CD4-positive, alpha-beta T cell (primary cell): ENCODE measurements at regions not wholly inside any gene's neighbourhood (a gene's known extent, or its start where the extent isn't known, plus 50 kb on each side); places are given as distances from the start of the nearest gene placed in this dataset.

ENCODE experiments used
- ATAC-seq: fragments of 200-7000 bp; cut with Tn5 transposase; one replicate; pipeline ENCODE4 v1.10.0; 2022; ENCODE audit warnings: mild to moderate bottlenecking; ENCODE audit not compliant: poor library complexity
- CTCF ChIA-PET: fragments of 350-600 bp; sonication (Branson Sonifier 250); formaldehyde crosslinking; loops from one replicate; lab custom pipeline; 2021; ENCODE audit warnings: antibody characterized with exemption, inconsistent platforms; lab: Charles Lee
- POLR2A ChIA-PET: fragments of 350-600 bp; sonication (Branson Sonifier 250); formaldehyde crosslinking; loops from one replicate; lab custom pipeline; 2021; ENCODE audit warnings: antibody characterized with exemption, inconsistent platforms; lab: Charles Lee
- DNase-seq, 14 experiments: peaks; one replicate each; pipeline ENCODE4 v3.0.0-alpha.2; 2013 to 2020; ENCODE audit warnings: mixed read lengths in 2 of 14
- H3K27ac ChIP-seq, 2 donors: one replicate each; pipeline versions ENCODE4 v1.5.1 to v1.7.0; 2013; ENCODE audit warnings: low read length in 2 of 2, low read depth in 1 of 2, mild to moderate bottlenecking in 1 of 2
- H3K27me3 ChIP-seq, 2 experiments: 1 replicate in 1 of 2; 2 replicates in 1 of 2; pipeline versions ENCODE4 v1.6.1 to v1.7.0; 2013; ENCODE audit warnings: low read length in 2 of 2, control low read depth in 1 of 2, mild to moderate bottlenecking in 1 of 2, moderate library complexity in 1 of 2; ENCODE audit not compliant: insufficient read depth in 2 of 2, control insufficient read depth in 1 of 2
- H3K36me3 ChIP-seq: one replicate; pipeline ENCODE4 v1.6.1; 2013; ENCODE audit warnings: low read length, control low read depth; ENCODE audit not compliant: insufficient read depth
- H3K4me1 ChIP-seq: one replicate; pipeline ENCODE4 v1.6.1; 2013; ENCODE audit warnings: low read length, control low read depth; ENCODE audit not compliant: insufficient read depth
- H3K4me3 ChIP-seq: one replicate; pipeline ENCODE4 v1.5.1; 2013; ENCODE audit warnings: mild to moderate bottlenecking, low read length, moderate library complexity
- H3K9me3 ChIP-seq, 2 experiments: 1 replicate in 1 of 2; 2 replicates in 1 of 2; pipeline versions ENCODE4 v1.6.1 to v1.7.0; 2013; ENCODE audit warnings: low read length in 2 of 2, mild to moderate bottlenecking in 2 of 2, control low read depth in 1 of 2, moderate library complexity in 1 of 2; ENCODE audit not compliant: control insufficient read depth in 1 of 2, insufficient read depth in 1 of 2
- H3K27ac Mint-ChIP-seq: one replicate; pipeline ENCODE4 v1.8.0; 2020; ENCODE audit warnings: mixed read lengths
- H3K27me3 Mint-ChIP-seq: one replicate; pipeline ENCODE4 v1.8.0; 2021; ENCODE audit warnings: mixed read lengths
- H3K36me3 Mint-ChIP-seq: one replicate; pipeline ENCODE4 v1.8.0; 2021; ENCODE audit warnings: low read depth, mixed read lengths
- H3K4me1 Mint-ChIP-seq: one replicate; pipeline ENCODE4 v1.8.0; 2021; ENCODE audit warnings: low read depth, mixed read lengths
- H3K4me3 Mint-ChIP-seq: one replicate; pipeline ENCODE4 v1.8.0; 2020; ENCODE audit warnings: mild to moderate bottlenecking, mixed read lengths
- H3K9me3 Mint-ChIP-seq: one replicate; pipeline ENCODE4 v1.8.0; 2020; ENCODE audit warnings: mixed read lengths
- CTCF ChIP-seq: fragments of 200-600 bp; IDR thresholded peaks from one replicate; pipeline ENCODE4 v1.8.0; 2022; ENCODE audit warnings: antibody characterized with exemption, mild to moderate bottlenecking
- intact Hi-C, 2 experiments: fragments of 100-400 bp; cut with DNase I in 1 of 2; cut with micrococcal nuclease in 1 of 2; formaldehyde crosslinking; loops; one replicate each; pipeline versions ENCODE4 v1.15.1 to v1.9.0; 2023 to 2025; cut with DNase I, micrococcal nuclease

GRCh38 chr18:40911582-40912254 lies 1043.3 kb upstream of the PIK3C3 start:
- no peaks in the 10 kb centered on the region for H3K27me3 Mint-ChIP-seq
- H3K4me3 Mint-ChIP-seq: no peak overlapping the region
- TF ChIP-seq CTCF: no peak
- intact Hi-C loops: no loop called here
- no peak for DNase-seq
- Histone ChIP-seq H3K36me3 (no peaks in the 10 kb centered on the region), H3K4me3 (no peak overlapping the region), H3K9me3 (no peaks in the 10 kb centered on the region), H3K4me1 (no peaks in the 10 kb centered on the region), H3K27ac (no peak overlapping the region), H3K27me3 (no peaks in the 10 kb centered on the region)
- no peaks in the 10 kb centered on the region for H3K36me3 Mint-ChIP-seq
- peaks cover 12% of the 10 kb centered on the region for H3K9me3 Mint-ChIP-seq
- ATAC-seq: no peak
- no peaks in the 10 kb centered on the region for H3K4me1 Mint-ChIP-seq
- H3K27ac Mint-ChIP-seq: no peak overlapping the region
- CTCF ChIA-PET: no interaction called here
- POLR2A ChIA-PET: no interaction called here

- Histone ChIP-seq H3K9me3 (no peaks in the 10 kb centered on the region), H3K36me3 (no peaks in the 10 kb centered on the region)
Measured at GRCh38 chr18:40911041-40911440, 1044.0 kb upstream of the PIK3C3 start.

GRCh38 chr18:40907842-40908241 lies 1047.2 kb upstream of the PIK3C3 start:
- DNase-seq (no peak), ATAC-seq (no peak)
- ChIA-PET CTCF (no interaction called here), POLR2A (no interaction called here)
- Histone ChIP-seq H3K27ac (no peak overlapping the region), H3K9me3 (peaks cover 0 to 4% of the 10 kb centered on the region in 2 experiments), H3K36me3 (no peaks in the 10 kb centered on the region), H3K4me3 (no peak overlapping the region), H3K4me1 (no peaks in the 10 kb centered on the region), H3K27me3 (no peaks in the 10 kb centered on the region)
- H3K4me1 Mint-ChIP-seq: no peaks in the 10 kb centered on the region
- peaks cover 8% of the 10 kb centered on the region for H3K9me3 Mint-ChIP-seq
- H3K4me3 Mint-ChIP-seq: no peak overlapping the region
- no peaks in the 10 kb centered on the region for H3K27me3 Mint-ChIP-seq
- no peak overlapping the region for H3K27ac Mint-ChIP-seq
- no peak for TF ChIP-seq CTCF
- intact Hi-C loops: no loop called here
- no peaks in the 10 kb centered on the region for H3K36me3 Mint-ChIP-seq

More at GRCh38 chr18:40911041-40911440, 1044.0 kb upstream of the PIK3C3 start:
- no peak overlapping the region for H3K4me3 Mint-ChIP-seq
- POLR2A ChIA-PET: no interaction called here
- H3K36me3 Mint-ChIP-seq: no peaks in the 10 kb centered on the region
- TF ChIP-seq CTCF: no peak
- H3K4me3 ChIP-seq: no peak overlapping the region
- peaks cover 12% of the 10 kb centered on the region for H3K9me3 Mint-ChIP-seq
- H3K27ac Mint-ChIP-seq: no peak overlapping the region
- no peak for DNase-seq
- CTCF ChIA-PET: no interaction called here
- ATAC-seq: no peak
- no peak overlapping the region for H3K27ac ChIP-seq
- intact Hi-C loops: no loop called here
- H3K27me3 ChIP-seq: no peaks in the 10 kb centered on the region
- no peaks in the 10 kb centered on the region for H3K4me1 ChIP-seq
- H3K27me3 Mint-ChIP-seq: no peaks in the 10 kb centered on the region
- no peaks in the 10 kb centered on the region for H3K4me1 Mint-ChIP-seq
